Astrocyte of the cerebellum (primary cell): ENCODE measurements at regions not wholly inside any gene's neighbourhood (a gene's known extent, or its start where the extent isn't known, plus 50 kb on each side); places are given as distances from the start of the nearest gene placed in this dataset.

Experiments
- DNase-seq: peaks from one replicate; pipeline ENCODE4 v3.0.0-alpha.2; 2011; ENCODE audit warnings: low read depth
- H3K4me3 ChIP-seq: 2 replicates; pipeline ENCODE4 v1.5.1; 2011; ENCODE audit warnings: mild to moderate bottlenecking, low read depth, low read length, moderate library complexity
- in situ Hi-C: cut with HindIII; loops from 2 replicates; pipeline ENCODE4 v1.10.0; 2017; ENCODE audit warnings: low sequenced_read_pairs
- TF ChIP-seq, protein P1 (sequence below): IDR thresholded peaks from 2 replicates; pipeline ENCODE4 v1.5.1; 2012; ENCODE audit warnings: low read length, low read depth, moderate library complexity, mild to moderate bottlenecking; ENCODE audit errors: missing control alignments

- no peak overlapping the region for H3K4me3 ChIP-seq
- DNase-seq: no peak
- TF ChIP-seq, protein P1, sequence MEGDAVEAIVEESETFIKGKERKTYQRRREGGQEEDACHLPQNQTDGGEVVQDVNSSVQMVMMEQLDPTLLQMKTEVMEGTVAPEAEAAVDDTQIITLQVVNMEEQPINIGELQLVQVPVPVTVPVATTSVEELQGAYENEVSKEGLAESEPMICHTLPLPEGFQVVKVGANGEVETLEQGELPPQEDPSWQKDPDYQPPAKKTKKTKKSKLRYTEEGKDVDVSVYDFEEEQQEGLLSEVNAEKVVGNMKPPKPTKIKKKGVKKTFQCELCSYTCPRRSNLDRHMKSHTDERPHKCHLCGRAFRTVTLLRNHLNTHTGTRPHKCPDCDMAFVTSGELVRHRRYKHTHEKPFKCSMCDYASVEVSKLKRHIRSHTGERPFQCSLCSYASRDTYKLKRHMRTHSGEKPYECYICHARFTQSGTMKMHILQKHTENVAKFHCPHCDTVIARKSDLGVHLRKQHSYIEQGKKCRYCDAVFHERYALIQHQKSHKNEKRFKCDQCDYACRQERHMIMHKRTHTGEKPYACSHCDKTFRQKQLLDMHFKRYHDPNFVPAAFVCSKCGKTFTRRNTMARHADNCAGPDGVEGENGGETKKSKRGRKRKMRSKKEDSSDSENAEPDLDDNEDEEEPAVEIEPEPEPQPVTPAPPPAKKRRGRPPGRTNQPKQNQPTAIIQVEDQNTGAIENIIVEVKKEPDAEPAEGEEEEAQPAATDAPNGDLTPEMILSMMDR: no peak
- in situ Hi-C loops: no loop called here
Observed at GRCh38 chr18:43485545-43485963, 208.3 kb upstream of the SYT4 start.

- TF ChIP-seq, protein P1: no peak
- H3K4me3 ChIP-seq: no peak overlapping the region
- in situ Hi-C loops: no loop called here
- DNase-seq: no peak
Observed at GRCh38 chr18:43486462-43486861, 209.2 kb upstream of the SYT4 start.

GRCh38 chr18:43501099-43501498, 223.8 kb upstream of the SYT4 start:
- no peak for DNase-seq
- no peak overlapping the region for H3K4me3 ChIP-seq
- in situ Hi-C loops: no loop called here
- TF ChIP-seq, protein P1: no peak

- DNase-seq: no peak
- TF ChIP-seq, protein P1: no peak
- in situ Hi-C loops: no loop called here
Observed at GRCh38 chr18:43506935-43507334, 229.6 kb upstream of the SYT4 start.

GRCh38 chr18:43507842-43508481, 230.7 kb upstream of the SYT4 start:
- DNase-seq: no peak
- in situ Hi-C loops: no loop called here
- H3K4me3 ChIP-seq: no peak overlapping the region
- TF ChIP-seq, protein P1: no peak

More at GRCh38 chr18:43506935-43507334, 229.6 kb upstream of the SYT4 start:
- no peak overlapping the region for H3K4me3 ChIP-seq

- H3K4me3 ChIP-seq: no peak overlapping the region
- in situ Hi-C loops: no loop called here
- no peak for DNase-seq
- TF ChIP-seq, protein P1: no peak
Observed at GRCh38 chr18:43514747-43515146, 237.5 kb upstream of the SYT4 start.
